NCI-H2107 (cell line): ENCODE measurements at regions not wholly inside any gene's neighbourhood (a gene's known extent, or its start where the extent isn't known, plus 50 kb on each side); places are given as distances from the start of the nearest gene placed in this dataset.
"Not testable (repeated sequence)": the region's sequence is repeated elsewhere in the genome, so short reads cannot be mapped to it uniquely, and the experiment has no call there.

Experiments used
- DNase-seq: peaks from one replicate; lab custom pipeline; 2025; lab: John Stamatoyannopoulos, UW

GRCh38 chr19:28632371-28633080 lies 580.4 kb downstream of the UQCRFS1 start:
- no peak for DNase-seq

DNA sequence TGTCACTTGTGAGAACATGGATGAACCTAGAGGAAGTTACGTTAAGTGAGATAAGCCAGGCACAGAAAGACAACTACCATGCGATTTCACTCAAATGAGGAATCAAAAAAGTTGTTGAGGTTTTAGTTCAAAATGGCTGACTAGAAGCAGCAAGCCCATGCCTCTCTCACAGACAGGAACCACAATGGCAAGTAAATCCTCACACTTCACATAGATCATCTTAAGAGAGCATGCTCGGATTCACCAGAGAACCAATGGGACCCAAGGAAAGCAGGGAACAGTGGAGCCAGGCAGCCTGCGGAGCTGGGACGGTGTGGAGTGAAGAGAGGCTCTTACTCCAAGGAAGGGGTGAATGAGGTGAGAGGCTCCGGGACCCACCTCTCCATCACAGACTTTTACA lies 581.0 kb downstream of the UQCRFS1 start:
- DNase-seq = no peak

GRCh38 chr19:28627669-28628068 lies 585.3 kb downstream of the UQCRFS1 start:
- DNase-seq = no peak

DNA sequence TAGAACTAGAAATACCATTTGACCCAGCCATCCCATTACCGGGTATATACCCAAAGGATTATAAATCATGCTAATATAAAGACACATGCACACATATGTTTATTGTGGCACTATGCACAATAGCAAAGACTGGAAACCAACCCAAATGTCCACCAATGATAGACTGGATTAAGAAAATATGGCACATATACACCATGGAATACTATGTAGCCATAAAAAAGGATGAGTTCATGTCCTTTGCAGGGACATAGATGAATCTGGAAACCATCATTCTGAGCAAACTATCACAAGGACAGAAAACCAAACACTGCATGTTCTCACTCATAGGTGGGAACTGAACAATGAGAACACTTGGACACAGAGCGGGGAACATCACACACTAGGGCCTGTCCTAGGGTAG lies 586.5 kb downstream of the UQCRFS1 start:
- DNase-seq = not testable (repeated sequence)

DNA sequence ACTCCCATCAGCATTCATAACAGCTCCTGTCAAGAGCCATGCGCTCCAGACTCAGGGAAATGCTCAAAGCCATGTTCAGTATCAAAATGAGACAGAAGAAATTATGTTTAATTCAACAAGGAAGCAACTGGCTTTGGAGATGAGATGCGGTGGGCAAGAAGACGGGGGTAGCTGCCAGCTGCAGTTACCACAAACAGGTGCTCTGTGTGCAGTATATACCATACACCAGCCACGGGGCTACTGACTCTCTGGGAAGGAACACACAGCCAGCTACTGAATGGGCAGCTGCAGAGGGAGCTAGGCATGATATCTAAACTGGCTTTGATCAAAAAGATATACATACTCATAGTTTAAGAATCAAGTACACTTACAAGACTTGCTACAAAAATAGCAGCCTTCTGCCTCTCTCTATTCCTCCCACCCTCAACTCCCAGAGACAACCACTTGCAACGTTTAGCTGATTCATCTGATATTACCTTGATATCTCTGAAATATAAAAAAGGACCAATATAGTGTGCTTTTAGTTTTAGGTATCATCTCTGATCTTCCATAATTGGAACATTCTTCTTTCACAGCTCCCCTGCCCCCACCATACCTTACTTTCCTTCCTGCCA lies 593.0 kb downstream of the UQCRFS1 start:
- no peak for DNase-seq

GRCh38 chr19:28618504-28618903 lies 594.4 kb downstream of the UQCRFS1 start:
- no peak for DNase-seq

DNA sequence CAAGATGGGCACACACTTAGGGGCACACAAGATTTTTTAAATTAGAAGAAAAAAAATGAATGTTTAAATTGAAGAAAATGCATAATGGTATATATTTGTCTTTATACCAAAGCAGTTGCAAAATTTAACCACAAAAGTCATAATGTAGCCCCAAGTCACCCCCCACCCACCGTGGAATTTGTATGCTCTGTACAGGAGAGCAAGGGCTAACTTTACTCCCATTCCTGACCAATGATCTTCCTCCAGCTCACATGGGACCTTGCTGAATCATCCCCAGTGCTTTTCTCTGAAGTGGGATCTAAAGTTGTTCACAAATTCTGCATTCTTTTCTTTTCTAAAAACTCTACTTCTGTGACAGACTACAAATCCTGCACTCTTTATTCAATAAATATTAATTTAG lies 597.0 kb downstream of the UQCRFS1 start:
- DNase-seq = no peak

DNA sequence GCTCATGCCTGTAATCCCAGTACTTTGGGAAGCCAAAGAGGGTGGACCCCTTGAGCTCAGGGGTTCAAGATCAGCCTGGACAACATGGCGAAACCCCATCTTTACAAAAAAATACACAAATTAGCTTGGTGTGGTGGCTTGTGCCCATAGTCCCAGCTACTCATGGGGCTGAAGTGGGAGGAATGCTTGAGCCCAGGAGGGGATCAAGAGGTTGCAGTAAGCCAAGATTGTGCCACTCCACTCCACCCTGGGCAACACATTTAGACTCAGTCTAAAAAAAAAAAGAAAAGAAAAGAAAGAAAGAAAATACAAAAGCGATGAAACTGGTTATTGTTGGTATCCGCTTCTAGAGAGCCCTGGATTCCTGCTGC lies 597.4 kb downstream of the UQCRFS1 start:
- DNase-seq = no peak

- no peak for DNase-seq
These were observed 598.1 kb downstream of the UQCRFS1 start for GRCh38 chr19:28614634-28615545.

DNA sequence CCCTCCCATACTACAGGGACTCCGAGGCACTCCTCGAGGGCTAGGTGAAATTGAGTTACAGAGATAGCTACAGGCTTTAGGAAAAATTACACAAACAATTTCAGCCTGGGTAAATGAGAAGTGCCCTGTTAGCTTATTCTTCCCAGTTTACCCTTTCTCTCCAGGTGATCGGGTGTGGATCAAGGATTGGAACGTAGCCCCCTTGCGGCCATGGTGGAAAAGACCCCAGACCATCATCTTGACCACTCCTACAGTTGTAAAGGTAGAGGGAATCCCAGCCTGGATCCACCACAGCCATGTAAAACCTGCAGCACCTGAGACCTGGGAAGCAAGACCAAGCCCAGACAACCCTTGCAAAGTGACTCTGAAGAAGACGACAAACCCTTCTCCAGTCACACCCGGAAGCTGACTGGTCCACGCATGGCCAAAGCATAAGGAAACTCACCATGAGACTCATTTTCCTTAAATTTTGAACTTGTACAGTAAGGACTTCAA lies 600.6 kb downstream of the UQCRFS1 start:
- DNase-seq = no peak

DNA sequence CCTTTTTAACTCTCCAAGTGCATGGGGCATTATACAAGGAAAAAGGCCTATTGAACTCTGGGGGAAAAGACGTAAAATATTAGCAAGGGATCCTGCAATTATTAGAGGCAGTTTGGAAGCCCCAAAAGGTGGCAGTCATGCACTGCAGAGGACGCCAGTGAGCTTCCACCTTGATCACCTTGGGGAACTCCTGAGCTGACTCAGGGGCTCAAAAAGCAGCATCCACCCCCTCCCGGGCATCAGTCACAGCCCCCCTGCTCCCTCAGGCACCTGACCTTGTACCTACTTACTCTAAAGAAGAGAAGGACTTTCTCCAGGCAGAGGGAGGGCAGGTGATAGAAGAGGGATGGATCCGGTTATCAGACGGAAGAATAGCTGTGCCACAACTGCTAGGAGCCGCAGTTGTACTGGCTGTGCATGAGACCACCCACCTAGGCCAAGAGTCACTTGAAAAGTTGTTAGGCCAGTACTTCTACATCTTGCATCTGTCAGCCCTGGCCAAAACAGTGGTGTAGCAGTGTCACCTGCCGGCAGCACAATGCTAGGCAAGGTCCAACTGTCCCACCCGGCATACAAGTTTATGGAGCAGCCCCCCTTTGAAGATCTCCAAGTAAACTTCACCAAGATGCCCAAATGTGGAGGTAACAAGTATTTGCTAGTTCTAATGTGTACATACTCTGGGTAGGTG lies 601.6 kb downstream of the UQCRFS1 start:
- DNase-seq = not testable (repeated sequence)

DNA sequence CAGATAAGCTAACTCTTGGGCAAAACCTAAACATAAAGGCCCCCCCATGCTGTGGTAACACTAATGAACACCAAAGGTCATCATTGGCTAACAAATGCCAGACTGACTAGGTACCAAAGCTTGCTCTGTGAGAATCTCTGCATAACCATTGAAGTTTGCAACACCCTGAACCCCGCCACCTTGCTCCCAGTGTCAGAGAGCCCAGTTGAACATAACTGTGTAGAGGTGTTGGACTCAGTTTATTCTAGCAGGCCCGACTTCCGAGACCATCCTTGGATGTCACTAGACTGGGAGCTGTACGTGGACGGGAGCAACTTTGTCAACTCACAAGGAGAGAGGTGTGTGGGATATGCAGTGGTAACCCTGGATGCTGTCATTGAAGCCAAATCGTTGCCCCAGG lies 602.2 kb downstream of the UQCRFS1 start:
- no peak for DNase-seq

GRCh38 chr19:28609944-28610343 lies 603.0 kb downstream of the UQCRFS1 start:
- no peak for DNase-seq

DNA sequence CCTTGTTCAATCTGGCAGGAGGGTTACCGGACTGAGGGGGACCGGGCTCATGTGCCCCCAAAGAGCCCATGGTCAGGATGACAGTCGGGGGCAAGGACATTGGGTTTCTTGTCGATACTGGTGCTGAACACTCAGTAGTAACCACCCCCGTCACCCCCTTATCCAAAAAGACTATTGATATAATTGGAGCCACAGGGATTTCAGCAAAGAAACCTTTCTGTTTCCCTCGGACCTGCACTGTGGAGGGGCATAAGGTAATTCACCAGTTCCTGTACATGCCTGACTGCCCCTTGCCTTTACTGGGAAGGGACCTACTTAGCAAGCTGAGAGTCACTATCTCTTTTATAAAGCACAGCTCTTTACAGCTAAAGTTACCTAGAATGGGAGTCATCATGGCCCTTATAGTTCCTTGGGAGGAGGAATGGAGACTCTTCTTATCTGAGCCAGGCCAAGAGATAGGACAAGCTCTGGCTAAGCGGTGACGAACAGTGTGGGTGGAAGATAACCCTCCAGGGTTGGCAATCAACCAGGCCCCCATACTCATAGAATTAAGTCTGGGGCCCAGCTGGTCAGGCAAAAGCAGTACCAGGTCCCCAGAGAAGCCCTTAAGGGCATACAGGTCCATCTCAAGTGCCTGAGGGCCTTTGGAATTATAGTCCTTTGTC lies 603.7 kb downstream of the UQCRFS1 start:
- DNase-seq = no peak

GRCh38 chr19:28608292-28608691 lies 604.7 kb downstream of the UQCRFS1 start:
- DNase-seq = no peak

- DNase-seq = no peak
These were observed 605.8 kb downstream of the UQCRFS1 start for GRCh38 chr19:28607066-28607583.

DNA sequence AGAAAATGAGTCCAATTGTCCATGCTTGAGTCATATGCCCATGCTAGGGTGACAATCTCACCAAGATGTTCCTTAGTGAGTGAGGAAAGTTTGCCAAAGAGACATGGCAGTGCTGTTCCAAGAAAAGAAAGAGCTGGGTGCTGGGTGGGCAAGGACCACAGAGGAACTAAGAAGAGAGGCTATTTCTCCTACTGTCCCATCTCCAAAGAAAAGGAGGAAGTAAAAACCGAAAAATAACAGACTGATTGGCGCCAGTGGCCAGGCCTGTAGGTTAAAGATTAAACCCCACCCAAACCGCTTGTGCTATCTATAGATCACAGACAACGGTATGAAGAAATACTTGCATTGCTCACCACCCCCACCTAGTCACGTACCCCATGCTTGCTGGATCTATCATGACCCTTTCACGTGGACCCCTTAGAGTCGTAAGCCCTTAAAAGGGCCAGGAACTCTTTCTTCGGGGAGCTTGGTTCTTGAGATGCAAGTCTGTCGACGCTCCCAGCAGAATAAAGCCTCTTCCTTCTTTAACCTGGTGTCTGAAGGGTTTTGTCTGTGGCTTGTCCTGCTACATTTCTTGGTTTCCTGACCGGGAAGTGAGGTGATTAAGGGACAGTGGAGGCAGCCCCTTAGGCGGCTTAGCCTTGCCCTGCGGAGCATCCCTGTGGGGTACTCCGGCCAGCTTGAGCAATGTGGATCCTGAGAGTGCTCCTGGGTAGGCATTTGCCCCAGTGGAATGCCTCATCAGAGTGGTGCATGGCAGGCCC lies 606.5 kb downstream of the UQCRFS1 start:
- DNase-seq = no peak

GRCh38 chr19:28605501-28606268 lies 607.3 kb downstream of the UQCRFS1 start:
- no peak for DNase-seq

GRCh38 chr19:28603453-28603852 lies 609.5 kb downstream of the UQCRFS1 start:
- no peak for DNase-seq
